ENCODE measurements at regions not wholly inside any gene's neighbourhood (a gene's known extent, or its start where the extent isn't known, plus 50 kb on each side); places are given as distances from the start of the nearest gene placed in this dataset.

DNA sequence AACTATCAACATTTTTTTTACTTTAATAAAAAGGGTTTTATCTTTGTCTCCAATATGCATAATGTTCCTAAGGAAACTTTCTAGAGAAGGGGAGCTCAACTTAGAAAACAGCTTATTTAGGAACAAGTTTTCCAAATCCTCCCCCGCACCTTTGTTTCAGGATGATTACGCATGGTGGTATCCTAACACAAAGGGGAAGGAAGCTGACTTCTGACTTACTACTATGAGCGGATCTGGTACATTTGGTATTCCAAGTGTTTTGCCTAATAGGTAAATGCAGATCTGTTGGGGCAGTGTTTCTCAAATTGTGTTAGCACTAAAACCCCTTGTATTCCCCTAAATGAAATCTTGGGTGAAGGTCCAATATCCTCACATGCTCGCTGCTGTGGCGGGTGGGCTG is 229.3 kb upstream of the KLF14 start:
- TF ChIP-seq ZNF140 (tag by site-specific recombination; IDR thresholded peaks at IDR 0.05) (no peak), TCF7L2 (IDR thresholded peaks at IDR 0.05; ENCODE audit: borderline replicate concordance, low read depth, low read length) (no peak)

All from HEK293 (cell line).